Psoas muscle (tissue), 7 donors: ENCODE measurements at regions not wholly inside any gene's neighbourhood (a gene's known extent, or its start where the extent isn't known, plus 50 kb on each side); places are given as distances from the start of the nearest gene placed in this dataset.

Source experiments
- ATAC-seq, 4 donors: fragments of 200-7000 bp; cut with Tn5 transposase; one replicate each; pipeline ENCODE4 v1.9.1; 2020; ENCODE audit warnings: moderate library complexity in 3 of 4, mild to moderate bottlenecking in 2 of 4
- DNase-seq, 2 donors: peaks; one replicate each; pipeline ENCODE4 v3.0.0-alpha.2; 2020
- H3K27ac ChIP-seq: fragments of 200-600 bp; one replicate; pipeline ENCODE4 v1.8.0; 2022
- H3K27me3 ChIP-seq, 3 donors: fragments of 200-600 bp in 1 of 3; one replicate each; pipeline versions ENCODE4 v1.6.1 to v1.8.0; 2013 to 2022; ENCODE audit warnings: low read length in 2 of 3, mild to moderate bottlenecking in 2 of 3, moderate library complexity in 1 of 3; ENCODE audit not compliant: insufficient read depth in 3 of 3
- H3K36me3 ChIP-seq, 2 donors: fragments of 200-600 bp in 1 of 2; one replicate each; pipeline versions ENCODE4 v1.6.1 to v1.8.0; 2013 to 2022; ENCODE audit warnings: low read depth in 1 of 2, mild to moderate bottlenecking in 1 of 2, moderate library complexity in 1 of 2; ENCODE audit not compliant: insufficient read depth in 1 of 2
- H3K4me1 ChIP-seq: fragments of 200-600 bp; one replicate; pipeline ENCODE4 v1.8.0; 2022
- H3K4me3 ChIP-seq: fragments of 200-600 bp; one replicate; pipeline ENCODE4 v1.8.0; 2022; ENCODE audit warnings: mild to moderate bottlenecking
- H3K9me3 ChIP-seq: fragments of 200-600 bp; one replicate; pipeline ENCODE4 v1.8.0; 2022
- CTCF ChIP-seq: fragments of 200-600 bp; IDR thresholded peaks from one replicate; pipeline ENCODE4 v1.8.0; 2022; ENCODE audit warnings: antibody characterized with exemption
- WGBS, 3 donors: extraction: QIAGEN DNeasy Blood & Tissue Kit; methylation state at CpG; one replicate each; pipeline versions ENCODE4 v1.1.6 to v1.1.7; 2013; 5-methylcytosine and 5-hydroxymethylcytosine counted together
- intact Hi-C, 2 donors: fragments of 100-400 bp; cut with DNase I; formaldehyde crosslinking; loops; one replicate each; pipeline versions ENCODE4 v1.11.0 to v1.14.2; 2022
- donor health status: healthy with polysubstance abuse.
- donor health status: DM: no; HTN: no; CAD: no; lungs with moderate emphysema.
- donor health status: Bipolar disorder and iron deficiency.
- donor health status: healthy.
- donor health status: DM: yes; HTN: yes; CAD: no.
- donor health status: DM: no; HTN: no; CAD: no.
- donor health status: DM: yes; HTN: yes; CAD: no.

DNA sequence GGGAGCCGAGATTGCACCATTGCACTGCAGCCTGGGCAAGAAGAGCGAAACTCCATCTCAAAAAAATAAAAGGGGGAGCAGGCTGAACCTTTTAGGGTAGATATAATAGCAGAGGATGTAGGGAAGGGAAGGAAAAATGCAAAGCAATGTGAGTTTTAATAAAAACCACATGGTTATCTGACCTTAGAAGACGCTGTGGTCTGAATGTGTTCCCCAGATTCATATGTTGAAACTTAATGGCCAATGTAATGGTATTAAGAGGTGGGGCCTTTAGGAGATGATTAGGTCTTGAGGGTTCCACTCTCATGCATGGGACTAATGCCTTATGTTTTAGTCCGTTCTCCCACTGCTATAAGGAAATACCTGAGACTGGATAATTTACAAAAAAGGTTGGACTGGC is 114.1 kb upstream of the STX18 start:
- Histone ChIP-seq H3K9me3 (no peaks in the 10 kb centered on the region), H3K27me3 (no peaks in the 10 kb centered on the region), H3K4me1 (no peaks in the 10 kb centered on the region), H3K4me3 (no peak overlapping the region), H3K27ac (no peak overlapping the region), H3K36me3 (no peaks in the 10 kb centered on the region)
- intact Hi-C loops: no loop called here
- WGBS, 3 donors: 93 to 94% (median 94%) methylated on average over 4 of the region's 4 CpGs
- no peak for ATAC-seq
- TF ChIP-seq CTCF: no peak
- DNase-seq: no peak

DNA sequence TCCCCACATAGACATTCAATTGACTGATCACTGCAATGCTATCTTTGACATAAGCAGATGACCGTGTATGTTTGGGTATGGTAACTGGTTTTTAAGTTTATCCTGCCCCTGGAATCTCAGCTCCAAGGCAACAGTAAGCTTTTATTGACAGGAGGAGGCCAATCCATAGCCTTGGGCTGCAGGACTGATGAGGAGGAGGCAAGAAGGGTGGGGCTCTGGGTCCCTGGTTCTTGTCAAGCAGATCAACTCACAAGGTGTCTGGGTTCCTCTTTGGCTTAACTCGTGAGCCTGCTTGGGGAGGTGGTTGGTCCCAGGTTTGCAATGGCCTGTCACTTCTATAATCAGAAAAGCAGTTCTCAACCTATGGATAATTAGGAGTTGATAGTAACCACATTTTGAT is 113.2 kb upstream of the STX18 start:
- H3K4me3 ChIP-seq: no peak overlapping the region
- no peaks in the 10 kb centered on the region for H3K36me3 ChIP-seq
- no peak for TF ChIP-seq CTCF
- H3K27me3 ChIP-seq: no peaks in the 10 kb centered on the region
- no peaks in the 10 kb centered on the region for H3K9me3 ChIP-seq
- WGBS, 3 donors: 81 to 89% (median 85%) methylated on average over 2 of the region's 2 CpGs
- intact Hi-C loops: no loop called here
- DNase-seq: no peak
- H3K4me1 ChIP-seq: no peaks in the 10 kb centered on the region
- ATAC-seq: no peak
- no peak overlapping the region for H3K27ac ChIP-seq

- 65 to 73% (median 72%) methylated on average over 12 of the region's 12 CpGs for WGBS, 3 donors
- no peaks in the 10 kb centered on the region for H3K27me3 ChIP-seq
- TF ChIP-seq CTCF: no peak
- ATAC-seq (no peak), DNase-seq (no peak)
- no peak overlapping the region for H3K27ac ChIP-seq
- no peaks in the 10 kb centered on the region for H3K9me3 ChIP-seq
- intact Hi-C loops: no loop called here
- H3K36me3 ChIP-seq: no peaks in the 10 kb centered on the region
- H3K4me1 ChIP-seq: no peaks in the 10 kb centered on the region
- H3K4me3 ChIP-seq: no peak overlapping the region
Measured at GRCh38 chr4:4651811-4652755, 110.2 kb upstream of the STX18 start.

DNA sequence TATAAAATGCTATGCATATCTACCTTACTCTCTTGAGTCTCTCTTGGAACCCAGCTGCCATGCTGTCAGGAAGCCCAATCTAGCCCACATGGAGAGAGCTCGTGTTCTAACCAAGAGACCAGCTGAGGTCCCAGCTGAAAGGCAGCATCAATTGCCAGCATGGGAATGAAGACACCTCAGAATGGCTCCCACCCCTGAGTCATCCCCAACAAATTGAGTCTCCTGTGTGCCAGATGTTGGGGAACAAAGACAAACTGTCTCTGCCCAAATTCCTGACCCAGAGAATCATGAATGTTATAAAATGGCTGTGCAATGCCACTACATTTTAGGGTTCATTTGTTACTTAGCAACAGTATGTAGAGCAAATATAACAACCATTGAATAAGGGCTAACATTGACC is 105.2 kb upstream of the STX18 start:
- intact Hi-C loops: no loop called here
- H3K27ac ChIP-seq: no peak overlapping the region
- no peak overlapping the region for H3K4me3 ChIP-seq
- H3K27me3 ChIP-seq: no peaks in the 10 kb centered on the region
- DNase-seq: no peak
- no peaks in the 10 kb centered on the region for H3K4me1 ChIP-seq
- peaks cover 4% of the 10 kb centered on the region for H3K9me3 ChIP-seq
- WGBS, 3 donors: 67 to 71% (median 68%) methylated on average over 1 of the region's 1 CpG
- no peak for TF ChIP-seq CTCF
- ATAC-seq: no peak
- no peaks in the 10 kb centered on the region for H3K36me3 ChIP-seq
